ENCODE measurements at regions not wholly inside any gene's neighbourhood (a gene's known extent, or its start where the extent isn't known, plus 50 kb on each side); places are given as distances from the start of the nearest gene placed in this dataset.

- TF ChIP-seq POLR2A (IDR thresholded peaks at IDR 0.05; ENCODE audit: low read depth, low read length): no peak
- no peak for TF ChIP-seq POLR2AphosphoS5 (IDR thresholded peaks at IDR 0.05; ENCODE audit: low read depth, low read length)
Observed at GRCh38 chr22:49278340-49278739, 549.3 kb downstream of the BRD1 start.

All from GM12891 (cell line).